CD8-positive, alpha-beta memory T cell (primary cell): ENCODE measurements at regions not wholly inside any gene's neighbourhood (a gene's known extent, or its start where the extent isn't known, plus 50 kb on each side); places are given as distances from the start of the nearest gene placed in this dataset.

ENCODE experiments used
- CTCF ChIA-PET: fragments of 350-600 bp; sonication (Branson Sonifier 250); formaldehyde crosslinking; loops from one replicate; lab custom pipeline; 2021; ENCODE audit warnings: antibody characterized with exemption; lab: Charles Lee
- POLR2A ChIA-PET: fragments of 350-600 bp; sonication (Branson Sonifier 250); formaldehyde crosslinking; loops from one replicate; lab custom pipeline; 2021; ENCODE audit warnings: antibody characterized with exemption; lab: Charles Lee
- DNase-seq, 5 donors: peaks; one replicate each; pipeline versions ENCODE4 v3.0.0 to v3.0.0-alpha.2; 2020 to 2022; ENCODE audit warnings: mixed read lengths in 1 of 5
- H3K27ac ChIP-seq: one replicate; pipeline ENCODE4 v1.7.0; 2013; ENCODE audit warnings: low read depth, mild to moderate bottlenecking, low read length, moderate library complexity
- H3K27me3 ChIP-seq: 2 replicates; pipeline ENCODE4 v1.7.0; 2013; ENCODE audit warnings: low read length, mild to moderate bottlenecking; ENCODE audit not compliant: insufficient read depth, poor library complexity, severe bottlenecking
- H3K36me3 ChIP-seq: 2 replicates; pipeline ENCODE4 v1.7.0; 2013; ENCODE audit warnings: mild to moderate bottlenecking, low read length, moderate library complexity; ENCODE audit not compliant: insufficient read depth
- H3K4me1 ChIP-seq: 2 replicates; pipeline ENCODE4 v1.7.0; 2013; ENCODE audit warnings: mild to moderate bottlenecking, low read length, moderate library complexity; ENCODE audit not compliant: insufficient read depth
- H3K4me3 ChIP-seq: 2 replicates; pipeline ENCODE4 v1.7.0; 2013; ENCODE audit warnings: mild to moderate bottlenecking, low read length
- H3K9me3 ChIP-seq: 2 replicates; pipeline ENCODE4 v1.7.0; 2013; ENCODE audit warnings: mild to moderate bottlenecking, low read length
- H3K27ac Mint-ChIP-seq, 8 donors: one replicate each; pipeline ENCODE4 v1.8.0; 2020 to 2021; ENCODE audit warnings: mixed read lengths in 8 of 8, mild to moderate bottlenecking in 6 of 8, inconsistent platforms in 3 of 8, moderate library complexity in 3 of 8
- H3K27me3 Mint-ChIP-seq, 2 donors: one replicate each; pipeline ENCODE4 v1.8.0; 2020 to 2021; ENCODE audit warnings: mixed read lengths in 2 of 2, mild to moderate bottlenecking in 1 of 2, moderate library complexity in 1 of 2
- H3K36me3 Mint-ChIP-seq, 3 donors: one replicate each; pipeline ENCODE4 v1.8.0; 2020 to 2021; ENCODE audit warnings: mixed read lengths in 3 of 3, inconsistent platforms in 1 of 3, mild to moderate bottlenecking in 1 of 3
- H3K4me1 Mint-ChIP-seq, 3 donors: one replicate each; pipeline ENCODE4 v1.8.0; 2020 to 2021; ENCODE audit warnings: mixed read lengths in 3 of 3, inconsistent platforms in 1 of 3, mild to moderate bottlenecking in 1 of 3
- H3K4me3 Mint-ChIP-seq, 7 donors: one replicate each; pipeline ENCODE4 v1.8.0; 2020 to 2021; ENCODE audit warnings: mixed read lengths in 7 of 7, mild to moderate bottlenecking in 6 of 7, moderate library complexity in 4 of 7, inconsistent platforms in 2 of 7
- H3K9me3 Mint-ChIP-seq, 5 donors: one replicate each; pipeline ENCODE4 v1.8.0; 2020 to 2022; ENCODE audit warnings: mixed read lengths in 5 of 5, mild to moderate bottlenecking in 3 of 5, moderate library complexity in 2 of 5, inconsistent platforms in 1 of 5

DNA sequence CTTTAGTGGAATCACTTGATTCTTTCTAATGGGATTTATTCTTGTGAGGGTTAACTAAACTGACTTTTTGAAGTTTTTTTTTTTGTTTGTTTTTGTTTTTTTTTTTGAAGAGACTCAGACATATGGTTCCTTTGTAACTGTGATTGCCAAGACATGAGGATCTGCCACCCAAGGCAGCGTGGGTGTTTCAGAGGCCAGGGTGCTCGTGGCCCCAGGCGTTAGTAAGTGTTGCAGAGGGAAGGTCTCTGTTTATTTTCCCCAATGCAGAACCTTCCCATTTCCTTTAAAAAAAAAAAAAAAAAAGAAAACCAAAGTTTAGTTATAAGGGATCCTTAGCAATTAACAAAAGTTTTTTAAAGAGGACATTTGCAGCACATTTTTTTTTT is 94.8 kb downstream of the CTTN start:
- DNase-seq: no peak
- no peak overlapping the region for H3K27ac Mint-ChIP-seq
- H3K27me3 Mint-ChIP-seq: peaks cover 0 to 7% of the 10 kb centered on the region in 2 donors
- H3K4me3 ChIP-seq: no peak overlapping the region
- H3K36me3 ChIP-seq: no peaks in the 10 kb centered on the region
- no peaks in the 10 kb centered on the region for H3K4me1 Mint-ChIP-seq
- no peak overlapping the region for H3K27ac ChIP-seq
- H3K4me1 ChIP-seq: no peaks in the 10 kb centered on the region
- H3K4me3 Mint-ChIP-seq: no peak overlapping the region
- ChIA-PET POLR2A (interaction anchor here (0.7 kb wide), 1 partner anchor 658 kb away, joined by 8 read pairs; no protein-coding TSS in a partner anchor), CTCF (no interaction called here)
- H3K9me3 ChIP-seq: no peaks in the 10 kb centered on the region
- no peaks in the 10 kb centered on the region for H3K27me3 ChIP-seq
- H3K9me3 Mint-ChIP-seq: peaks cover 0 to 8% (median 7%) of the 10 kb centered on the region in 5 donors
- H3K36me3 Mint-ChIP-seq: no peaks in the 10 kb centered on the region

DNA sequence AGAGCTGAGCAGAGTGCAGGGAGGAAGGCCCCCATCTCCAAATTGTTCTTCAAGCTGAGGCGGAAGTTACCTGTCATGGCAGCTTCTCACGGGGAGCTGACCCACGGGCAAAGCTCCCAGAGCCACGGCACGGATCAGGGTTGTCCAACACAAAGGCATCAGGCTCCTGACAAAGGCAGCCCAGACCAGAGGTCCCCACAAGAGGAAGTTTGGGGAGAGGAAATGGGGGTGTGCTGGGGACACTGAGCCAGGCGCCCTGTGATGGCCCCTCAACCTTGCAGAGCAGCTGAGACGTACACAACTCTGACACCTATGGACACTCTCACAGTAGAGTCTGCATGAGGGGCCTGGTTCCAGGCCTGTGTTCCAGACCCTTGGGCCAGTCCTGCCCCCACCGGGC is 95.6 kb downstream of the CTTN start:
- H3K36me3 ChIP-seq: no peaks in the 10 kb centered on the region
- no peaks in the 10 kb centered on the region for H3K4me1 ChIP-seq
- no peak overlapping the region for H3K27ac ChIP-seq
- H3K27me3 ChIP-seq: no peaks in the 10 kb centered on the region
- POLR2A ChIA-PET: no interaction called here
- peaks cover 0 to 8% (median 7%) of the 10 kb centered on the region in 5 donors for H3K9me3 Mint-ChIP-seq
- H3K27ac Mint-ChIP-seq: no peak overlapping the region
- DNase-seq: peak in 1 of 5 donors; percentile 11
- H3K4me1 Mint-ChIP-seq: no peaks in the 10 kb centered on the region
- no peaks in the 10 kb centered on the region for H3K36me3 Mint-ChIP-seq
- H3K27me3 Mint-ChIP-seq: peaks cover 0 to 7% of the 10 kb centered on the region in 2 donors
- H3K9me3 ChIP-seq: no peaks in the 10 kb centered on the region
- H3K4me3 ChIP-seq: no peak overlapping the region
- H3K4me3 Mint-ChIP-seq: no peak overlapping the region
- CTCF ChIA-PET: no interaction called here

DNA sequence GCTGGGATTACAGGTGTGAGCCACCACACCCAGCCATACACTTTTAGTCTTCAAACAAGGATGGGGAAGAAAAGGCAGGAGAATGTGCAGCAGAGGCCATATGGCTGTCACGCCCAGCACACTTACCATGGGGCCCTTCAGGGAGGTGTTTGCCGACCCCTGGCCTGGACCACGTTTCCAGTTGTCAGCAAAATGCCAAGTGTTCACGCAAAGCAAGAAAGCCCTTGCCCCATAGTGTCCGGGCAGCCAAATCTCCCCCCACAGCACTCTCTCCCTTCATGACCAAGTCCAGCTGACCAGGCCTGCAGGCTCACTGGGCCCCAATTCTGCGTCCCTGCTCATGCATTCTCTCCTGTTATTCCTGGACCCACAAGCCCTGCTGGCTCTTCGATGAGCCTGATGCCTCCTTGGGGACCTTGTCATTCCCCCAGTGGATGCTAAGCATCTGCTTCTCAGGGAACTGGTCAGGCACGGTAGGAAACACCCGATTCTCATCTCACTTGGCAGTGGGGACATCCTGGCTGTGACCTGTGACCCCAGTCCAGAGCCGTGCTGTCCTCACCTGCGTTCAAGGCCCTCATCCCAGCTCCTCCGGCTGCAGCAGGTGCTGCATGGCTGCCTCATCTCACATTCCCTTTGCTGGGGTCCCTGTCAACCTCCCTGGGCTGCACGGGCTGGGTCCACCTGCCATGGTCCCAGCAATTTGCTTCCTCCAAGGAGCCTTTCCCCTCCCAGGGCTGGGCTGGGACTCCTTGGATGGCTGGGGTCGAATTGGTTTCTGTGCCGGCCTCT is 96.4 kb downstream of the CTTN start:
- no peak overlapping the region for H3K4me3 ChIP-seq
- POLR2A ChIA-PET: no interaction called here
- Mint-ChIP-seq H3K9me3 (peaks cover 0 to 7% (median 4%) of the 10 kb centered on the region in 5 donors), H3K27me3 (peaks cover 0 to 4% of the 10 kb centered on the region in 2 donors), H3K4me1 (no peaks in the 10 kb centered on the region), H3K36me3 (no peaks in the 10 kb centered on the region), H3K4me3 (no peak overlapping the region), H3K27ac (no peak overlapping the region)
- no peaks in the 10 kb centered on the region for H3K4me1 ChIP-seq
- no peaks in the 10 kb centered on the region for H3K36me3 ChIP-seq
- CTCF ChIA-PET: no interaction called here
- peak in 1 of 5 donors; percentile 35 for DNase-seq
- no peaks in the 10 kb centered on the region for H3K27me3 ChIP-seq
- no peak overlapping the region for H3K27ac ChIP-seq
- H3K9me3 ChIP-seq: no peaks in the 10 kb centered on the region

DNA sequence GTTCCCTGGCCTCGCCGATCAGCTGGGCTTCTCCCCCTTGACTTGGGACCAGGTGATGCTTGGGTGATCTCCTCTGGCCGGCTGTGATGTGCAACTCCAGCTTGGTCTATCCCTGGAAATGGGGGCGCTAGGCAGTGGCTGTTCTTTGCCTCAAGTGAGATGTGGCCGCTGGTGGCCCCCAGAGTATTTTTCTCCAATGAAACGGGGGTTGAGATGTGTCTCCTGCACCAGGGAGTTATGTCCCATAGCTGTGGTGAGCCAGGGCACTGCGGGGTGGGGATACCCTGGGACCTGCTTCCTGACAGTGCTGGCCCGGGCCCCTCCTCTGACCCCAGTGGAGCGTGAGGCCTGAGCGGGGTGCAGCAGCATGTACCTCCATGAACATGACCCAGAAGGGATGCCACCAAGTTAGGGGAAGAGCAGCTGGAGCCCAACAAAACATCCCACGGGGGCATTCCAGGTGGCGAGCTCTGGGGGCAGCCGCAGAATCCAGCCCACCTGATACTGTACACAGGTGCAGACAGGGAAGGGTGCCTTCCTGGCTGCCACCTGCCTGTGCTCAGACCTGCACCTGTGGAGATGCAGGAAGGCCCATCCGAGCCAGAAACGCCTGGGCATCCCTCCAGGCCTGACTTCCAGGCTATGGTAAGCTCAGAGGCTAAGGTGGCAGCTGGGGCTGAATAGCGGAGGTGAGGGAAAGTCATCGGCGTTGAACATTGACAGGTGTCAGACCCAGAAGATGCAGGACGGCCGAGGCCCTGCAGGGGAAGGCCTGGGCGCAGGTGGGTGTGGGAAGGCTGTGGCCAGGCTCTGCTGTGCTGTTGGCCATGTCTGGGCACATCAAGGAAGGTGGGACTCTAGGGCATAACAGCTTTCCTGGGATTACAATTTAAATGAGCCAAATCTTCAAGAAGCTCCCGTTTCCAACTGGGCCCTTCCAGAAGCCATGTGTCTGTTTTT is 97.3 kb downstream of the CTTN start:
- H3K9me3 Mint-ChIP-seq: peaks cover 0 to 7% (median 4%) of the 10 kb centered on the region in 5 donors
- H3K4me1 Mint-ChIP-seq: no peaks in the 10 kb centered on the region
- DNase-seq: peak in 1 of 5 donors; percentile 14
- H3K27me3 Mint-ChIP-seq: peaks cover 0 to 4% of the 10 kb centered on the region in 2 donors
- H3K27ac ChIP-seq: no peak overlapping the region
- H3K4me3 ChIP-seq: no peak overlapping the region
- H3K9me3 ChIP-seq: no peaks in the 10 kb centered on the region
- H3K4me3 Mint-ChIP-seq: no peak overlapping the region
- H3K36me3 Mint-ChIP-seq: no peaks in the 10 kb centered on the region
- no peaks in the 10 kb centered on the region for H3K4me1 ChIP-seq
- no peaks in the 10 kb centered on the region for H3K36me3 ChIP-seq
- ChIA-PET POLR2A (no interaction called here), CTCF (no interaction called here)
- H3K27ac Mint-ChIP-seq: no peak overlapping the region
- no peaks in the 10 kb centered on the region for H3K27me3 ChIP-seq

DNA sequence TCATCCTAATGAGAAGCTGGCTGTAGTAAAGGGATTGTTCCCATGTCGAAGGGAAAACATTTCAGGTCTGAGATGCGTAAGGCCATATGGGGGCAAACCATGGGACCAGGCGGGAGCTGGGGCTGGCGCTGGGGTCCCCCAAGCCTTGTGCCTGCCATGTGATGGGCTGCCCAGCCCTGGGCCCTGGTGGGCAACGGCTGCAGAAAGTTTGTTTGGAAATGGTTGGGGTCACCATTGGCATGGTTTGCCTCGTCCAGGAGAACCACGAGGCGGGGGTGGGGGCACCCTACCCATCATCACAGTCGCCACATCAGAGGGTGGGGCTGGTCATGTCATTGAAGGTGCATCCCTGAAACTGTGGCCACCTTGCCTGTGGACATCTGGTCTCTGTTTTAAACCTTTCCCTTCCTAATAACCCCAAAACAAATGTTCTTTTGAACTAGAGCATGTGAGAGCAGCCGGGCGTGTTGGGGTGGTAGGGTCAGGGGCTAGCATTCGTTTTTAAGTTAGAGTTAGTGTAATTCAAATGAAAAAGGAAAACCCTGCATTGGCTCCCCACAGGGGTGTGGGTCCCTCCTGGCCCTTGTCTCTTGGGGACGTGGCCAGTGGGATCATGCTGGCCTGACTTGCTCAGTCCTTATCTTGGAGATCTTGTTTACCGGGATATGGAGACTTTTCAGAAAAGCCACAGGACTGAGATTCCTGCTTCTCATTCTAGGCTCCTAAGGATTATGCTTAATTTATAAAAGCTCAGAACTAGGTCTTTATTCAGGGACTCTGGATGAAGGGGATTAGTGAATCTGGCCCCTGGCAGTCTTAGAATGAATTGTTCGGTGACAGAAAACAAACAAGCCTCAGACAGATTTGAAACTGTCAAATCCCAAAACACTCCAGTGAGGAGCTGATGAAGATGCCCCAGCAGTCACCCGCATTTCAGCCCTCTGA is 98.5 kb downstream of the CTTN start:
- ChIA-PET POLR2A (no interaction called here), CTCF (no interaction called here)
- Mint-ChIP-seq H3K27me3 (peaks cover 0 to 3% of the 10 kb centered on the region in 2 donors), H3K4me3 (no peak overlapping the region), H3K27ac (no peak overlapping the region), H3K9me3 (no peaks in the 10 kb centered on the region), H3K4me1 (no peaks in the 10 kb centered on the region), H3K36me3 (no peaks in the 10 kb centered on the region)
- no peak for DNase-seq
- Histone ChIP-seq H3K4me1 (no peaks in the 10 kb centered on the region), H3K9me3 (no peaks in the 10 kb centered on the region), H3K27ac (no peak overlapping the region), H3K36me3 (no peaks in the 10 kb centered on the region), H3K4me3 (no peak overlapping the region), H3K27me3 (no peaks in the 10 kb centered on the region)

DNA sequence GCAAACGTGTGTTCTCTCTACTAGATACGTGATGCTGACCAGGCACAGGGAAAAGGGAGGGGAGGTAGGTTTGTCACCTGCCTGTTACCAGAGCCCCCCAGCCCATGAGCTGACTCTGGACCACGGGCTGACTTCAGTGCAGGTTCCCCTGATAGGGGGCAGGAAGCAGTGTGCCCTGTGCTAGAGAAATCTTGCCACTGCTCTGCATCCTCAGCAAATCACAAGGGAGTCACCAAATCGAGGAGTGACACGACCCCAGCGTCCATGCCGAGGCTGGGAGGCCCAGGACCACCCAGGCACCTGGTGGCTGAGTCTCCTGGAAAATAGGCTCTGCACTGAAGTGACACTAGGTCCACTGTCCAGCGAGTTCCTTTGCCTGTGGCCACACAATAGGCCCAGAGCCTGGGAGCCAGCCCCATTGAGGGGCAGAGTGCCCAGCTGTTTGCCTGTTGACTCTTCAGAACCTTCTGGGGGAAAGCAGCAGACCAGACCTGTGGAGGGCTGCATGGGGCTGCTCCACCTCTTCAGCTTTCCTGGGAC is 99.3 kb downstream of the CTTN start:
- Histone ChIP-seq H3K27me3 (no peaks in the 10 kb centered on the region), H3K4me1 (no peaks in the 10 kb centered on the region), H3K9me3 (no peaks in the 10 kb centered on the region), H3K36me3 (no peaks in the 10 kb centered on the region), H3K4me3 (no peak overlapping the region), H3K27ac (no peak overlapping the region)
- Mint-ChIP-seq H3K27ac (no peak overlapping the region), H3K27me3 (peaks cover 0 to 3% of the 10 kb centered on the region in 2 donors), H3K9me3 (no peaks in the 10 kb centered on the region), H3K4me3 (no peak overlapping the region), H3K4me1 (no peaks in the 10 kb centered on the region), H3K36me3 (no peaks in the 10 kb centered on the region)
- CTCF ChIA-PET: no interaction called here
- POLR2A ChIA-PET: no interaction called here
- peak in 1 of 5 donors; percentile 26 for DNase-seq

DNA sequence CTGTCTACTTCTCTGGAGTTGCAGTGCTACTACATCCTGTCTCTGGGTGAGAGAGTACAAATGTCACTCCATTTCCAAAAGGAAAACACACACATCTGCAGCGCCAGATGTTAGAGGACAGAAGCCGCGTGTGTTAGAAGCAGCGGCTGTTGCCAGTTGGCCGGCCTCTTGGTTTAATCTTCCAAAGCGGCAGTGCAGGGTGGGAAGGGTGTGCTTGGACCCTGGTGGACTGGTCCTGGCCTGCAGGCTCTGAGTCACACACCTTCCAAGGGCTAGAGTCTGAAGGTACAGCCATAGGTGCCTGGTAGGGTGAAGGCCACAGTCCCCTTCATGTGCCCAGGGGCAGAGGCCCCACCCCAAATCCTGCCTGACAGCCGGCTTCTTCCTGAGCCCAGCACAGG is 99.8 kb downstream of the CTTN start:
- ChIA-PET CTCF (no interaction called here), POLR2A (no interaction called here)
- Mint-ChIP-seq H3K9me3 (no peaks in the 10 kb centered on the region), H3K27ac (no peak overlapping the region), H3K4me3 (no peak overlapping the region), H3K27me3 (peaks cover 0 to 5% of the 10 kb centered on the region in 2 donors), H3K36me3 (no peaks in the 10 kb centered on the region), H3K4me1 (no peaks in the 10 kb centered on the region)
- H3K9me3 ChIP-seq: no peaks in the 10 kb centered on the region
- no peak overlapping the region for H3K27ac ChIP-seq
- DNase-seq: peak in 1 of 5 donors; percentile 18
- H3K36me3 ChIP-seq: no peaks in the 10 kb centered on the region
- no peaks in the 10 kb centered on the region for H3K27me3 ChIP-seq
- H3K4me1 ChIP-seq: no peaks in the 10 kb centered on the region
- no peak overlapping the region for H3K4me3 ChIP-seq
